Sciatic nerve (tissue), 2 donors: ENCODE measurements at regions not wholly inside any gene's neighbourhood (a gene's known extent, or its start where the extent isn't known, plus 50 kb on each side); places are given as distances from the start of the nearest gene placed in this dataset.

Experiments
- ATAC-seq: fragments of 200-7000 bp; cut with Tn5 transposase; one replicate; pipeline ENCODE4 v1.9.1; 2020; ENCODE audit warnings: mild to moderate bottlenecking, moderate library complexity
- DNase-seq: peaks from one replicate; pipeline ENCODE4 v3.0.0-alpha.2; 2020; ENCODE audit warnings: low spot score
- intact Hi-C: fragments of 100-400 bp; cut with DNase I; formaldehyde crosslinking; loops from one replicate; pipeline ENCODE4 v1.14.2; 2022
- donor health status: DM: no; HTN: no; CAD: no.
- donor health status: DM: no; HTN: no; CAD: no.

- intact Hi-C loops, result no loop called here
- ATAC-seq (no peak), DNase-seq (no peak)
These were observed 78.3 kb upstream of the ATP11B start for GRCh38 chr3:182715006-182715405.

- ATAC-seq (no peak), DNase-seq (no peak)
- intact Hi-C loops, result no loop called here
These were observed 77.1 kb upstream of the ATP11B start for GRCh38 chr3:182716114-182716688.

- intact Hi-C loops, result no loop called here
These were observed 76.1 kb upstream of the ATP11B start for GRCh38 chr3:182717216-182717615.

GRCh38 chr3:182722907-182723306 lies 70.4 kb upstream of the ATP11B start:
- DNase-seq, result no peak
- intact Hi-C loops, result no loop called here
- ATAC-seq, result no peak

More at GRCh38 chr3:182717216-182717615, 76.1 kb upstream of the ATP11B start:
- no peak for ATAC-seq
- DNase-seq, result no peak

GRCh38 chr3:182723596-182723995 lies 69.7 kb upstream of the ATP11B start:
- DNase-seq, result no peak
- intact Hi-C loops, result no loop called here
- ATAC-seq, result no peak

- ATAC-seq (peak; percentile 65), DNase-seq (no peak)
- intact Hi-C loops, result no loop called here
These were observed 67.7 kb upstream of the ATP11B start for GRCh38 chr3:182725372-182726251.

- intact Hi-C loops, result no loop called here
- ATAC-seq (no peak), DNase-seq (no peak)
These were observed 66.8 kb upstream of the ATP11B start for GRCh38 chr3:182726258-182727142.

- ATAC-seq, result no peak
- DNase-seq, result no peak
- intact Hi-C loops, result no loop called here
These were observed 65.1 kb upstream of the ATP11B start for GRCh38 chr3:182728238-182728637.

GRCh38 chr3:182729903-182730674 lies 63.2 kb upstream of the ATP11B start:
- DNase-seq, result no peak
- ATAC-seq, result no peak
- intact Hi-C loops, result no loop called here

- DNase-seq (no peak), ATAC-seq (no peak)
- intact Hi-C loops, result no loop called here
These were observed 62.6 kb upstream of the ATP11B start for GRCh38 chr3:182730675-182731042.

GRCh38 chr3:182731764-182732163 lies 61.5 kb upstream of the ATP11B start:
- DNase-seq (no peak), ATAC-seq (no peak)
- intact Hi-C loops, result no loop called here

- DNase-seq (no peak), ATAC-seq (no peak)
- intact Hi-C loops, result no loop called here
These were observed 60.9 kb upstream of the ATP11B start for GRCh38 chr3:182732232-182733015.

- no peak for DNase-seq
- intact Hi-C loops, result no loop called here
- no peak for ATAC-seq
These were observed 57.6 kb upstream of the ATP11B start for GRCh38 chr3:182735672-182736071.

- DNase-seq, result no peak
- intact Hi-C loops, result no loop called here
These were observed 55.5 kb upstream of the ATP11B start for GRCh38 chr3:182737825-182738224.

GRCh38 chr3:182738583-182739411 lies 54.5 kb upstream of the ATP11B start:
- DNase-seq (no peak), ATAC-seq (no peak)
- intact Hi-C loops, result no loop called here

More at GRCh38 chr3:182737825-182738224, 55.5 kb upstream of the ATP11B start:
- ATAC-seq, result no peak

- ATAC-seq (no peak), DNase-seq (no peak)
- intact Hi-C loops, result no loop called here
These were observed 53.7 kb upstream of the ATP11B start for GRCh38 chr3:182739619-182740018.

- no peak for DNase-seq
- no peak for ATAC-seq
- intact Hi-C loops, result no loop called here
These were observed 52.6 kb upstream of the ATP11B start for GRCh38 chr3:182740710-182741109.
